H1 (cell line): ENCODE measurements at regions not wholly inside any gene's neighbourhood (a gene's known extent, or its start where the extent isn't known, plus 50 kb on each side); places are given as distances from the start of the nearest gene placed in this dataset.

Experiments
- ATF3 ChIP-seq: IDR thresholded peaks from 2 replicates; pipeline ENCODE4 v1.6.1; 2011; ENCODE audit warnings: low read depth, mild to moderate bottlenecking, low read length; ENCODE audit not compliant: insufficient read depth
- BRCA1 ChIP-seq: IDR thresholded peaks from 2 replicates; pipeline ENCODE4 v1.6.1; 2012; ENCODE audit warnings: low read depth, low read length, improper control_type of control experiment
- CHD2 ChIP-seq: IDR thresholded peaks from 2 replicates; pipeline ENCODE4 v1.6.1; 2012; ENCODE audit warnings: low read length, improper control_type of control experiment
- EZH2 ChIP-seq: fragments of 200-600 bp; sonication (generic); IDR thresholded peaks from 2 replicates; pipeline ENCODE4 v1.7.1; 2012; ENCODE audit warnings: low read depth, mild to moderate bottlenecking, moderate library complexity, low read length, inconsistent platforms; ENCODE audit not compliant: severe bottlenecking
- JUN ChIP-seq: IDR thresholded peaks from 2 replicates; pipeline ENCODE4 v1.6.1; 2011; ENCODE audit warnings: low read depth, mild to moderate bottlenecking, improper control_type of control experiment, low read length
- POLR2A ChIP-seq, 2 experiments: IDR thresholded peaks; 1 replicate in 1 of 2; 2 replicates in 1 of 2; pipeline ENCODE4 v1.6.1; 2011; ENCODE audit warnings: low read depth in 2 of 2, low read length in 2 of 2, mild to moderate bottlenecking in 2 of 2; ENCODE audit errors: control extremely low read depth in 1 of 2
- RBBP5 ChIP-seq: IDR thresholded peaks from 2 replicates; pipeline ENCODE4 v1.7.1; 2012; ENCODE audit warnings: low read depth, mild to moderate bottlenecking, inconsistent platforms, low read length, moderate library complexity, borderline replicate concordance
- RXRA ChIP-seq: IDR thresholded peaks from 2 replicates; pipeline ENCODE4 v1.6.1; 2011; ENCODE audit warnings: low read depth, mild to moderate bottlenecking, low read length, moderate library complexity; ENCODE audit not compliant: insufficient read depth
- SP2 ChIP-seq: IDR thresholded peaks from 2 replicates; pipeline ENCODE4 v1.6.1; 2012; ENCODE audit warnings: mild to moderate bottlenecking, low read length, inconsistent platforms
- SRF ChIP-seq: IDR thresholded peaks from 2 replicates; pipeline ENCODE4 v1.6.1; 2011; ENCODE audit warnings: mild to moderate bottlenecking, low read depth, low read length, moderate library complexity
- TAF7 ChIP-seq: optimal IDR thresholded peaks from 2 replicates; pipeline ENCODE3; 2011; ENCODE audit warnings: low read depth, mild to moderate bottlenecking, inconsistent platforms, low read length, moderate library complexity, borderline replicate concordance
- TEAD4 ChIP-seq: IDR thresholded peaks from 2 replicates; pipeline ENCODE4 v1.6.1; 2012; ENCODE audit warnings: low read depth, low read length, inconsistent platforms, mixed read lengths
- TF ChIP-seq, protein P1 (sequence below): fragments of 300-600 bp; sonication (generic); IDR thresholded peaks from 2 replicates; pipeline ENCODE4 v1.7.1; 2012; ENCODE audit warnings: low read length, moderate library complexity, mild to moderate bottlenecking, inconsistent platforms; ENCODE audit not compliant: insufficient replicate concordance

DNA sequence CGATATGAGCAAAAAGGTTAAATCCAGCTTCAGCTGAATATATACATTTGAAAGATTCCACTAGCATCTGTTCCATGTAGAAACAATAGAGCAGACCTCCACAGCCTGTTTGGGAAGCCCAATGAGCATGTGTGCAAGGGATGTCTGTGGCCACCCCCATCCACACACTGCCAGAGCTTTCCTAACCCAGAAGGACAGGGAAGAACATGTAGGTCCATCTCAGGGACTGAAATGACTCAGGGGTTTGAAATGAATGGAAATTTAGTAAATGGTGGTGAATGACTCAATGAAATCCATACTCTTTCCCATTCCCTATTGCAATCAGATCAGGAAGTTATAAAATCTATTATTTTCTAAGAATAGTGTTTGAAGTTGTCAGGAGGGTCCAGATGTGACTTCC, 397.2 kb downstream of the DUSP10 start (continued):
- TF ChIP-seq, protein P1, sequence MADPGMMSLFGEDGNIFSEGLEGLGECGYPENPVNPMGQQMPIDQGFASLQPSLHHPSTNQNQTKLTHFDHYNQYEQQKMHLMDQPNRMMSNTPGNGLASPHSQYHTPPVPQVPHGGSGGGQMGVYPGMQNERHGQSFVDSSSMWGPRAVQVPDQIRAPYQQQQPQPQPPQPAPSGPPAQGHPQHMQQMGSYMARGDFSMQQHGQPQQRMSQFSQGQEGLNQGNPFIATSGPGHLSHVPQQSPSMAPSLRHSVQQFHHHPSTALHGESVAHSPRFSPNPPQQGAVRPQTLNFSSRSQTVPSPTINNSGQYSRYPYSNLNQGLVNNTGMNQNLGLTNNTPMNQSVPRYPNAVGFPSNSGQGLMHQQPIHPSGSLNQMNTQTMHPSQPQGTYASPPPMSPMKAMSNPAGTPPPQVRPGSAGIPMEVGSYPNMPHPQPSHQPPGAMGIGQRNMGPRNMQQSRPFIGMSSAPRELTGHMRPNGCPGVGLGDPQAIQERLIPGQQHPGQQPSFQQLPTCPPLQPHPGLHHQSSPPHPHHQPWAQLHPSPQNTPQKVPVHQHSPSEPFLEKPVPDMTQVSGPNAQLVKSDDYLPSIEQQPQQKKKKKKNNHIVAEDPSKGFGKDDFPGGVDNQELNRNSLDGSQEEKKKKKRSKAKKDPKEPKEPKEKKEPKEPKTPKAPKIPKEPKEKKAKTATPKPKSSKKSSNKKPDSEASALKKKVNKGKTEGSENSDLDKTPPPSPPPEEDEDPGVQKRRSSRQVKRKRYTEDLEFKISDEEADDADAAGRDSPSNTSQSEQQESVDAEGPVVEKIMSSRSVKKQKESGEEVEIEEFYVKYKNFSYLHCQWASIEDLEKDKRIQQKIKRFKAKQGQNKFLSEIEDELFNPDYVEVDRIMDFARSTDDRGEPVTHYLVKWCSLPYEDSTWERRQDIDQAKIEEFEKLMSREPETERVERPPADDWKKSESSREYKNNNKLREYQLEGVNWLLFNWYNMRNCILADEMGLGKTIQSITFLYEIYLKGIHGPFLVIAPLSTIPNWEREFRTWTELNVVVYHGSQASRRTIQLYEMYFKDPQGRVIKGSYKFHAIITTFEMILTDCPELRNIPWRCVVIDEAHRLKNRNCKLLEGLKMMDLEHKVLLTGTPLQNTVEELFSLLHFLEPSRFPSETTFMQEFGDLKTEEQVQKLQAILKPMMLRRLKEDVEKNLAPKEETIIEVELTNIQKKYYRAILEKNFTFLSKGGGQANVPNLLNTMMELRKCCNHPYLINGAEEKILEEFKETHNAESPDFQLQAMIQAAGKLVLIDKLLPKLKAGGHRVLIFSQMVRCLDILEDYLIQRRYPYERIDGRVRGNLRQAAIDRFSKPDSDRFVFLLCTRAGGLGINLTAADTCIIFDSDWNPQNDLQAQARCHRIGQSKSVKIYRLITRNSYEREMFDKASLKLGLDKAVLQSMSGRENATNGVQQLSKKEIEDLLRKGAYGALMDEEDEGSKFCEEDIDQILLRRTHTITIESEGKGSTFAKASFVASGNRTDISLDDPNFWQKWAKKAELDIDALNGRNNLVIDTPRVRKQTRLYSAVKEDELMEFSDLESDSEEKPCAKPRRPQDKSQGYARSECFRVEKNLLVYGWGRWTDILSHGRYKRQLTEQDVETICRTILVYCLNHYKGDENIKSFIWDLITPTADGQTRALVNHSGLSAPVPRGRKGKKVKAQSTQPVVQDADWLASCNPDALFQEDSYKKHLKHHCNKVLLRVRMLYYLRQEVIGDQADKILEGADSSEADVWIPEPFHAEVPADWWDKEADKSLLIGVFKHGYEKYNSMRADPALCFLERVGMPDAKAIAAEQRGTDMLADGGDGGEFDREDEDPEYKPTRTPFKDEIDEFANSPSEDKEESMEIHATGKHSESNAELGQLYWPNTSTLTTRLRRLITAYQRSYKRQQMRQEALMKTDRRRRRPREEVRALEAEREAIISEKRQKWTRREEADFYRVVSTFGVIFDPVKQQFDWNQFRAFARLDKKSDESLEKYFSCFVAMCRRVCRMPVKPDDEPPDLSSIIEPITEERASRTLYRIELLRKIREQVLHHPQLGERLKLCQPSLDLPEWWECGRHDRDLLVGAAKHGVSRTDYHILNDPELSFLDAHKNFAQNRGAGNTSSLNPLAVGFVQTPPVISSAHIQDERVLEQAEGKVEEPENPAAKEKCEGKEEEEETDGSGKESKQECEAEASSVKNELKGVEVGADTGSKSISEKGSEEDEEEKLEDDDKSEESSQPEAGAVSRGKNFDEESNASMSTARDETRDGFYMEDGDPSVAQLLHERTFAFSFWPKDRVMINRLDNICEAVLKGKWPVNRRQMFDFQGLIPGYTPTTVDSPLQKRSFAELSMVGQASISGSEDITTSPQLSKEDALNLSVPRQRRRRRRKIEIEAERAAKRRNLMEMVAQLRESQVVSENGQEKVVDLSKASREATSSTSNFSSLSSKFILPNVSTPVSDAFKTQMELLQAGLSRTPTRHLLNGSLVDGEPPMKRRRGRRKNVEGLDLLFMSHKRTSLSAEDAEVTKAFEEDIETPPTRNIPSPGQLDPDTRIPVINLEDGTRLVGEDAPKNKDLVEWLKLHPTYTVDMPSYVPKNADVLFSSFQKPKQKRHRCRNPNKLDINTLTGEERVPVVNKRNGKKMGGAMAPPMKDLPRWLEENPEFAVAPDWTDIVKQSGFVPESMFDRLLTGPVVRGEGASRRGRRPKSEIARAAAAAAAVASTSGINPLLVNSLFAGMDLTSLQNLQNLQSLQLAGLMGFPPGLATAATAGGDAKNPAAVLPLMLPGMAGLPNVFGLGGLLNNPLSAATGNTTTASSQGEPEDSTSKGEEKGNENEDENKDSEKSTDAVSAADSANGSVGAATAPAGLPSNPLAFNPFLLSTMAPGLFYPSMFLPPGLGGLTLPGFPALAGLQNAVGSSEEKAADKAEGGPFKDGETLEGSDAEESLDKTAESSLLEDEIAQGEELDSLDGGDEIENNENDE: no peak
- TF ChIP-seq BRCA1 (no peak), ATF3 (no peak), RXRA (no peak), POLR2A (IDR thresholded peaks at IDR 0.05; ENCODE audit: control extremely low read depth in 1 of 2, low read depth in 2 of 2, low read length in 2 of 2) (no peak), SRF (no peak), TEAD4 (no peak), CHD2 (no peak), RBBP5 (no peak), TAF7 (no peak), EZH2 (no peak), JUN (no peak), SP2 (no peak)
